Subcutaneous abdominal adipose tissue (tissue), 5 donors: ENCODE measurements at regions not wholly inside any gene's neighbourhood (a gene's known extent, or its start where the extent isn't known, plus 50 kb on each side); places are given as distances from the start of the nearest gene placed in this dataset.

Experiments used
- H3K27ac ChIP-seq: one replicate; pipeline ENCODE4 v1.7.0; 2013; ENCODE audit warnings: low read depth, mild to moderate bottlenecking, inconsistent platforms, low read length, moderate library complexity
- H3K27me3 ChIP-seq, 5 donors: one replicate each; pipeline ENCODE4 v1.7.0; 2013; ENCODE audit warnings: low read length in 5 of 5, inconsistent platforms in 1 of 5; ENCODE audit not compliant: control insufficient read depth in 5 of 5, insufficient read depth in 4 of 5
- H3K36me3 ChIP-seq, 5 donors: one replicate each; pipeline ENCODE4 v1.7.0; 2013; ENCODE audit warnings: low read length in 5 of 5; ENCODE audit not compliant: control insufficient read depth in 5 of 5, insufficient read depth in 5 of 5
- H3K4me1 ChIP-seq, 5 donors: one replicate each; pipeline ENCODE4 v1.7.0; 2013; ENCODE audit warnings: low read length in 5 of 5, mild to moderate bottlenecking in 3 of 5, moderate library complexity in 1 of 5; ENCODE audit not compliant: control insufficient read depth in 5 of 5, insufficient read depth in 5 of 5
- H3K4me3 ChIP-seq, 5 donors: one replicate each; pipeline ENCODE4 v1.7.0; 2013; ENCODE audit warnings: low read length in 5 of 5, low read depth in 1 of 5
- H3K9ac ChIP-seq, 5 donors: one replicate each; pipeline ENCODE4 v1.7.0; 2013; ENCODE audit warnings: low read length in 5 of 5, mild to moderate bottlenecking in 4 of 5, moderate library complexity in 3 of 5
- H3K9me3 ChIP-seq, 5 donors: one replicate each; pipeline ENCODE4 v1.7.0; 2013; ENCODE audit warnings: low read length in 5 of 5; ENCODE audit not compliant: control insufficient read depth in 5 of 5
- donor health status: healthy.
- donor health status: healthy.
- donor health status: healthy.
- donor health status: healthy.
- donor health status: healthy.

GRCh38 chr16:80390046-80390445 is 150.7 kb upstream of the DYNLRB2 start:
- Histone ChIP-seq H3K9me3 (peaks cover 0 to 4% (median 0%) of the 10 kb centered on the region in 5 donors), H3K4me3 (no peak overlapping the region), H3K9ac (no peak overlapping the region), H3K27me3 (peaks cover 0 to 2% (median 0%) of the 10 kb centered on the region in 5 donors), H3K36me3 (no peaks in the 10 kb centered on the region), H3K4me1 (peaks cover 0 to 17% (median 9%) of the 10 kb centered on the region in 5 donors), H3K27ac (no peak overlapping the region)

GRCh38 chr16:80389338-80389737 is 151.5 kb upstream of the DYNLRB2 start:
- H3K9me3 ChIP-seq = peaks cover 0 to 3% (median 0%) of the 10 kb centered on the region in 5 donors
- H3K27ac ChIP-seq = no peak overlapping the region
- peaks cover 0 to 17% (median 9%) of the 10 kb centered on the region in 5 donors for H3K4me1 ChIP-seq
- H3K9ac ChIP-seq = no peak overlapping the region
- H3K27me3 ChIP-seq = peaks cover 0 to 2% (median 0%) of the 10 kb centered on the region in 5 donors
- H3K36me3 ChIP-seq = no peaks in the 10 kb centered on the region
- no peak overlapping the region for H3K4me3 ChIP-seq

GRCh38 chr16:80387318-80387921 is 153.4 kb upstream of the DYNLRB2 start:
- H3K27me3 ChIP-seq = peaks cover 0 to 2% (median 0%) of the 10 kb centered on the region in 5 donors
- no peak overlapping the region for H3K27ac ChIP-seq
- H3K4me3 ChIP-seq = no peak overlapping the region
- H3K36me3 ChIP-seq = no peaks in the 10 kb centered on the region
- no peaks in the 10 kb centered on the region for H3K9me3 ChIP-seq
- no peak overlapping the region for H3K9ac ChIP-seq
- H3K4me1 ChIP-seq = peaks cover 0 to 17% (median 9%) of the 10 kb centered on the region in 5 donors

- Histone ChIP-seq H3K9ac (no peak overlapping the region), H3K27me3 (peaks cover 0 to 2% (median 0%) of the 10 kb centered on the region in 5 donors), H3K9me3 (no peaks in the 10 kb centered on the region), H3K4me3 (no peak overlapping the region), H3K36me3 (no peaks in the 10 kb centered on the region), H3K4me1 (no peaks in the 10 kb centered on the region), H3K27ac (no peak overlapping the region)
Measured at GRCh38 chr16:80384862-80385261, 155.9 kb upstream of the DYNLRB2 start.

- no peak overlapping the region for H3K27ac ChIP-seq
- no peaks in the 10 kb centered on the region for H3K36me3 ChIP-seq
- no peak overlapping the region for H3K9ac ChIP-seq
- H3K4me3 ChIP-seq = no peak overlapping the region
- H3K27me3 ChIP-seq = peaks cover 0 to 5% (median 0%) of the 10 kb centered on the region in 5 donors
- H3K4me1 ChIP-seq = peaks cover 5 to 12% (median 6%) of the 10 kb centered on the region in 5 donors
- H3K9me3 ChIP-seq = no peaks in the 10 kb centered on the region
Measured at GRCh38 chr16:80380514-80380913, 160.3 kb upstream of the DYNLRB2 start.

- H3K4me3 ChIP-seq = no peak overlapping the region
- H3K27ac ChIP-seq = no peak overlapping the region
- peaks cover 0 to 5% (median 0%) of the 10 kb centered on the region in 5 donors for H3K27me3 ChIP-seq
- H3K36me3 ChIP-seq = no peaks in the 10 kb centered on the region
- no peak overlapping the region for H3K9ac ChIP-seq
- H3K9me3 ChIP-seq = peaks cover 0 to 3% (median 0%) of the 10 kb centered on the region in 5 donors
- peaks cover 5 to 12% (median 6%) of the 10 kb centered on the region in 5 donors for H3K4me1 ChIP-seq
Measured at GRCh38 chr16:80377096-80377956, 163.5 kb upstream of the DYNLRB2 start.

- Histone ChIP-seq H3K27me3 (peaks cover 0 to 5% (median 0%) of the 10 kb centered on the region in 5 donors), H3K27ac (no peak overlapping the region), H3K36me3 (no peaks in the 10 kb centered on the region), H3K4me3 (no peak overlapping the region), H3K9ac (no peak overlapping the region), H3K4me1 (peaks cover 5 to 12% (median 6%) of the 10 kb centered on the region in 5 donors), H3K9me3 (peaks cover 0 to 3% (median 0%) of the 10 kb centered on the region in 5 donors)
Measured at GRCh38 chr16:80375973-80376372, 164.8 kb upstream of the DYNLRB2 start.

- no peaks in the 10 kb centered on the region for H3K36me3 ChIP-seq
Measured at GRCh38 chr16:80375513-80375912, 165.3 kb upstream of the DYNLRB2 start.

GRCh38 chr16:80372341-80372740 is 168.5 kb upstream of the DYNLRB2 start:
- no peak overlapping the region for H3K4me3 ChIP-seq

More at GRCh38 chr16:80375513-80375912, 165.3 kb upstream of the DYNLRB2 start:
- H3K27ac ChIP-seq = no peak overlapping the region
- peaks cover 5 to 12% (median 6%) of the 10 kb centered on the region in 5 donors for H3K4me1 ChIP-seq
- H3K9me3 ChIP-seq = peaks cover 0 to 3% (median 0%) of the 10 kb centered on the region in 5 donors
- H3K27me3 ChIP-seq = peaks cover 0 to 5% (median 0%) of the 10 kb centered on the region in 5 donors
- no peak overlapping the region for H3K4me3 ChIP-seq
- H3K9ac ChIP-seq = no peak overlapping the region

More at GRCh38 chr16:80372341-80372740, 168.5 kb upstream of the DYNLRB2 start:
- Histone ChIP-seq H3K9ac (no peak overlapping the region), H3K36me3 (no peaks in the 10 kb centered on the region), H3K9me3 (peaks cover 0 to 3% (median 0%) of the 10 kb centered on the region in 5 donors), H3K4me1 (peaks cover 0 to 5% (median 0%) of the 10 kb centered on the region in 5 donors), H3K27ac (no peak overlapping the region), H3K27me3 (peaks cover 0 to 5% (median 0%) of the 10 kb centered on the region in 5 donors)
